A204.1 (cell line): ENCODE measurements at regions not wholly inside any gene's neighbourhood (a gene's known extent, or its start where the extent isn't known, plus 50 kb on each side); places are given as distances from the start of the nearest gene placed in this dataset.
A peak's percentile ranks its signal among the peaks of the same experiment; 100 is the strongest.

Source experiments
- FAIRE-seq: peaks from 2 replicates; lab custom pipeline; 2012; peaks lifted over from hg19 to GRCh38; lab: Jason Lieb, UNC

DNA sequence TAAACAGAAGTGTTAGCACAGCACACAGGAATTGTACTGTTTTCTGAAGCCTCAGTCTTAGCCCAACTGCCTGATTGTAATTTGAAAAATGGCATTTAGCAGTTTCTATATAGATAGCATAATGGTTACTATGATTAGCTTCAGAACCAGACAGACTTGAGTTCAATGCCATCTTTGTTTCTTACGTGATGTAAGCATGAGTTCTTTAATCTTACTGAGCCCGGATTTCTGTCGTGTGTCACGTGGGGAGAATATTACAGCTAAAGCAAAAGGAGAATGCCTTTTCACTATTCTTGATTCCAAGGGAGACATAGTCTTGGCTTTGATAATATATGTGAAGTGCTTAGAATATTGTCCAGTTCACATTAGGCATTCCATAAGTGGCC is 407.3 kb downstream of the STIM2 start:
- no peak for FAIRE-seq

DNA sequence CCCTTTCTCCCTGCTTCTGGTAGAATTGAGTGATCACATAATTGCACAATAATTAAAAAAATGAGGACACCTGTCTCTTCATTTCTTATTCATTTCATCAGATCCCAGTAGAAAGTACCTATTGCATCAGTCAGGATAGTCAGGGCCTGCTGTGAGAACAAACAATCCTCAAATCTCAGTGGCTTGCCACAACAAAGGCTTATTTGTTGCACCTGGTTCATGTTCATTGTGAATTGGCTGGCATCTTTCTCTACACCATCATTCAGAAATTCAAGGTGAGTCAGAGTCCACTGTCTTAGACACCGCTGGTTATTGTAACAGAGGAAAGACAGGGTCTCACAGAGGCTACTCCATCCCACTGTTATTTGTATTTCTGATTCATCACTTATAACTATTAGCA is 409.8 kb downstream of the STIM2 start:
- FAIRE-seq: no peak

DNA sequence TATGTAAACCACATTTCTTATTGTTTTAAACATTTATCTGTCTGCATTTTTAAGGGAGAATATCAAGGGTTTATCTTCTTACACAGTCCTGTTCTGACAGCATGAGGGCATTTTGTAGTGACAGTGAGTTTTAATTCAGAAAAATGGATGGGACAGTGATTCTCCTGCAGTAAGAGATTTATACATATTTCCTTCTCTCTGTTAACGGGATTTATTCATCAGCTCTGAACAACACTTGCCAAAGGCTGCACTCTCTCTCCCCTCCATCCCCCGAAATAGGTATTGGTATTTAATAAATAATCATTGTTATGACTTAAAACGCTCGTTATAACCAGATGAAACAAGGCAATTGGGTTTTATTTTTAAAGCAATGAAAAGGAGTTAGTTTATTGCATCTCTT is 410.9 kb downstream of the STIM2 start:
- no peak for FAIRE-seq

DNA sequence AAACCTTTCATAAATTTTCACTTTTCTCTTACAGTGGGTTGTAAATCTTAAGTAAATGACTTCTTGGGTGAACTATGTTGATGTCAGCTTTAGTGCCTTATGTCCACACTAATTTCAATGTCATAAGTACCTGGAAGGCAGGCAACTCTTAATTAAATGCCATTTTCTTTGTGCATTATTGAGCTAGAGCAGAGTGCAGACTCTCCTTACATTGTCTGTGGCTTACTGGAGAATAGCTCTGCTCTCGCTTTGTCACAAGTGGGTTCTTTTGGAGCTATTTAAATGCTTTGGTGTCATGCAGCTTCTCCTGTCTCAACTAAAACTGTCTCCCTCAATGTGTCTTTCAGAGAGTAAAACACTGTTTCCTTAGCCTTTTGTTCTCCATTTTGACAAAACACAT is 411.6 kb downstream of the STIM2 start:
- no peak for FAIRE-seq

DNA sequence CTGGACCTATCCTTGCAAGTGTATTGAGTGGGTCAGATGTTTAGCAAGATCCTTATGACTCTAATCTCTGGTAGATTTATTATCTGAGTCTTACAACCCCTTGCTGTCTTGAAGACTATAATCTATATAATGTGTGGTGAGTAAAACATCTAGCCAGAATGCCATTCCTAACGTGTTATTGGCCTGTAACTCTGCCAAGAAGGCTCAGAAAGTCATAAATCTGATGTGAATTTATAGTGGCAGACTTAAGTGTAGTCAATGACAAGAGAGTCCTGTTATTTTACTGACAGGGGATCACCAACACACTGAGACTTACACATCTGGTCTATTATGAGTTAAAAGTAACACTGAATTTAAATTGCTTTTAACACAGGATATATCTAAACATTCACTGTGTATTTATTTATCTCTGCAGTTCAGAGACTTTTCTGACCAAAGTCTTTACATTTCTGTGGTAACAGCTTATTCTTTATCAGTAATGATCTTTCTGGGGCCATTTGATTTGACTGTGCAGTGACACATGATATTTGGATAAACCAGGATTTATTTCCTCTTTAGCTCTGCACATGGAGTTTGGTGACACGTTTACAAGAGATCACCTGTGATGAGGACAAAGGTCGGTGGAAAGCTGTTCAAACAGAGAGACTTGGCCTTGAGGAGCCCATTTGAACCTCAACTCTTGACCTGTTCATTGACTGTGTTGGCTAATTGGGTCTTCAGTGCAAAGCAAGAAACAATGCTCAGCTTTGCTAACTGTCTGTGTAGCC is 415.8 kb downstream of the STIM2 start:
- FAIRE-seq: no peak

DNA sequence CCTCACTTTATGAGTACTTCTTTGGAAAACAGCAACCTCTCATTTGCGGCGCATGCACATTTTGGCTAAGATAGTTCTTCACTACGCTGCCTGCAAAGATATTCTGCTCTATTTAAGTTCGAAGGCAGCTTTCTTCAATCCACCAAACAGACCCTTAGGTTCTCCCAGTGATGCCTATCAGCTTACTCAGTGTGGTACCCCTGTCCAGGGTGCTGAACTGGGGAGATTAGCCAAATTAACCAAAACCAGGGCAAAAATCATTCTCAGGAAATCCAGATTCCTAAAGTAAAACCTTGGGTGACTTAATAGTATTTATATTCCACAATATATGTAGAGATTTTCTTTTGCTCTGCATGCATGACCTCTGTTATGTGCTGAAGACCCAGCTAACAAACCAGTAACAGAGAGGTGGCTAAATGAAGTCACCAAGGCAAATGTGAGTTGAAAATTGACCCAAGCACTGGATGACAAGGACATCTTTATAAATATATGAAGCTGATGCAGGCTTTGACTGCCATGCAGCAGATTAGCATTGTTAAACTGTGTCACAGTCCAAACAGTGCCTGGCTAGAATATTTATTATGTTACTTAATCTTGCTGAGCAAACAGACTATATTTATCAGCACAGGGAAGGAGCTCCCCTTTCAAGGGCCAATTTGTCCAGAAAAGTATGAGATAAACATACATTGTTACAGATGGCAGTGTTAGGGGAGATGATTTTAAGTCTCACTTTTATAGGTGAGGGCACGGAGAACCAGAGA is 418.2 kb downstream of the STIM2 start:
- no peak for FAIRE-seq

DNA sequence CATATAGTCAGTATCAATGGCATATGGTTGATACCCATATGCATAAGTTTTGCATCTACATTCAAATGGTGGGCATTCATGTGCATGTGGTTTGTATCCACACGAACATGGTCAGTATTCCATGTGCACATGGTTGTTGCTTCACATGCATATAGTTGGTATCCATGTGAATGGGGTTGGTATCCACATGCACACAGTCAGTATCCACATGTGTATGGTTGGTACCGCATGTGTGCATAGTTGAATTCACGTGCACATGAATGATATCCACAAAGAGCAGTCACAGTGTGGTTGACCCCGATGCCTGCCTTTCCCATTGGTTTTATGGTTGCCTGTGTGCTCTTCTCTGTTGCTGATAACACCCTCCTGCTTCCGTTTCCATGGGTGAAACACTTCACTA is 427.9 kb downstream of the STIM2 start:
- FAIRE-seq: no peak

DNA sequence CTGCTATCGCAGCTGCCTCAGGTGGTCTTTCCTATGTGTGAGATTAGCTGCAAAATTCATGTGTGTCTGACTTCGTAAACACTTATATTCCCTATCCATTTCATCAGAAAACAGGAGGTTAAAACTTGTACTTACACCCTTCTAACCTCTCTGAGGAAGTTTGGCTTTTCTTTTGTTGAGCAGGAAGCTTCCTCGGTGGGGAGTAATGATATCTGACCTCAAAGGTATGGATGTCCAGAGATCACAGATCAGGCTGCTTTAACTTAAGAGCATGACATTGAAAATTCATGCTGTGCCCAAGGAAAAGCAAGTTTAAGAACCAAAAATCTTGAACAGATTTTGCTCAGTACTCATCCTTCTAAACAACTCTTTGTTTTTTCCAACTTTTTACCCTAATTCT is 429.1 kb downstream of the STIM2 start:
- FAIRE-seq: no peak

DNA sequence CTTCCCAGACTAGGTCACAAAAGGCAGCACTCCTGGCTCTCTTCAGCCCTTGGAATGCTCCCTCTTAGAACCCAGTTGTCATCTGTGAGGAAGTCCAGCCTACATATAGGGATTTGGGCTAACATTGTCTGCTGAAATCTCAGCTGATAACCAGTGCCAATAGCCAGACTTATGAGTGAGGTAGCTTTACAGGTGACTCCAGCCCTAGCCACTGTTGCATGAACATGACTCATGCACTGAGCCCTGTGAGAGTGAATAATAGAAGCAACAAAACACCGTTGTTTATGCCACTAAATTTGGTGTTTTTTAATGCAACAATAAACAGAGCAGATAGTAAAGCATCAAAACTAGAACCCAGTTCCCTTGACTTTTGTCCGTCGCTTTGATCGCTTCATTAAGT is 433.2 kb downstream of the STIM2 start:
- no peak for FAIRE-seq

DNA sequence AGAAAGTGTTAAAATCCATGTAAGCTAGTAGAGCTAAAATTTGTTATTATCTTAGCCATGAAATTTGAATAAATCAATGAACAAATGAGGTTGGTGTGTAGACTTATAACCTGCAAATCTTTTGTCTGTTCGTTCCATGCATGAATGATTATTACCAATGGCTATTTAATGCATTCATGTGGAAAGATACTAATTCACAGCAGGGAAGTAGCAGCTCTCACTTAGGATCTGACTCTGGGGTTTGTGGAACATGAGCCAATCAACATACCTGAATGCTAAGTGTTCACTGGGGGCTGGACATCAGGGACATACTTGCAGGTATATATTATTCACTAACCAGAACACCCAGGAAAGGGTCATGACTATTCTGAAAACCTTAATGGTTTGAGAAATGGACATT is 444.1 kb downstream of the STIM2 start:
- FAIRE-seq: no peak

DNA sequence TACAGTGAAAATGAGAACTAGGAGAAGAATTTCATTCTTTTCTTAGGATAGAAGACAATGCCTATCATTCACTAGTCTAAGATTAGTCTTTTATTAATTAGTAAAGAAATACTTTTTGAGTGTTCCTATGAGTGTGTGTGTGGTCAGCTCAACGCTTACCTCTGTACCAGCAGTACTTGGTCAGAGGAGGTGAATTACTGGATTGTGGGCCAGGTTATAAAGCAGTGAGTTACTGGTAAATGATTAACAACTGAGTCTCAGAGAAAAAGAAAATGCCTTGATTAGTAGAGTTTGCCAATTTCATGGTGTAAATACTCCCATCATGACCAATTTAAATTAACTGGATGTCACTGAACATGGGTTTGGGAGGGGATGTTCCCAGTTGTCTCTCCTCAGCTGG is 444.6 kb downstream of the STIM2 start:
- no peak for FAIRE-seq

DNA sequence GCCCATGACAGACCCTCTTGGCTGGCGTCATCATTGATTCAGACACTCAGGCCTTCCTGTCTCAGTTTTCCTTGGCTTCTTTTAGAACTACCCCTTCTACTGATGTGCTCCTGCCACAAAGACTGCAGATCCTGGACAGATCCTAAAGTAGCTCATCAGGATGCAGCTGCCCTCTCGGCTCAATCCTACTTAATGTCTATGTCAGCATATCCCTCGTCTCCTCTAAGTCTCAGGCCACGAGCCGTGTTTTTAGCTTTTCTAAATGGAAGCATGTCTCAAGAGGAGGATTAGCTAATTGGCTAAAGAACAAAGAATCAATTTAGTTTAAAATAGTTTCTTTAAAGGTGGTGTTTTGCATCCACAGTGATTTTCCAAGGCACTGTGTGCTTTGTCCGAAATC is 447.7 kb downstream of the STIM2 start:
- FAIRE-seq: no peak

DNA sequence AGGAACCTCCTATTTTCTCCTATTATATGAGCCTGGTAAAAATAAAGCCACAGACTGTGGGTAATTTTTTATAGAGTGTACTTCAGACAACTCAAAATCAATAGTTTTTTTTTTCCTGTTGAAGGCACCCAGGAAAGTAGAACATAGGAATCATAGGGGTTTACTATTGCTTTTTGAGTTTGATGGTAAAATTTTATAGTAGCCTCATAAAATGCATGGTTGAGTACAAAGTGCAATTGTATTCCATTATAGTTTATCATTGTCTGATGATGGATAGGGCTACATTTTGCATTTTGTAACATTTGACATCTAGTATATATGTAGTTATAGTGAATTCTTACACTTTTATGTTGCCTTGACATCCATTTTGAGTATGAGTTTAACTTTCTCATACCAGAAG is 455.0 kb downstream of the STIM2 start:
- no peak for FAIRE-seq

DNA sequence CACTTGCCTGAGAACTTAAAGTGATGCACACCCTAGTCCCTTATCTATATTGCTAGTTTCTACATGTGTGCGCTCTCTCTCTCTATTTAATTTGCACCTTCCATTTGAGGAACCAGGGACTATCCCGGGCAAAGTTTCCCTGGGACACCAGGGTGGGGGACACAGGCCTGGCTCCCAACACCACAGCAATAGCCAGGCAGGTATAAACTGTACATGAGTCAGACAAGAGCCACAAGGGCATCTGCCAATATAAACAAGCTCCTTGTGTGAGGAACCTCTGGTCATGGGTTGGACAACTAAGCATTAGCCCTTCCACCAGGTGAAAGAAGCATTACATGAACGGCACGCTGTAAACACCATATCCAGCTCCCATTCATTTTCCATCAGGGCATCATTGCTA is 455.5 kb downstream of the STIM2 start:
- FAIRE-seq: no peak

DNA sequence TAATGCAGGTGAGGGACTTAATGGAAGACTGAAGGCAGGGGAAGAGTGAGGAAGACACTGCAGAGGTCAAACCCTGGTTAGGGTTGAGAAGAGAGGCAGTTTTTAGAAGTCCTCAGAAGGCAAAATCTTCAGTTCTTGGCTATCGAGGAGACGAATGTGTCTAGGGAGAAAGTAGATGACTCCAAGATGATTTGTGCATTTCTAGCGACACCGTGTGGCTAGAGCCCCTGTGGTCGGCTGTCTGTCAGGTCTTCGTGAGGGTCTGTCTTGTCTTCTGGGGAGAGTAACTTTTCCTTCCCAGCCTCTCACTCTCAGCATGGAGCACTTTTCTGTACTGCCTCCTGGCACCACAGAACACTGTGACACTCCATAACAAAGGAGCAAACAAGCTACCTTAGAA is 458.1 kb downstream of the STIM2 start:
- no peak for FAIRE-seq

DNA sequence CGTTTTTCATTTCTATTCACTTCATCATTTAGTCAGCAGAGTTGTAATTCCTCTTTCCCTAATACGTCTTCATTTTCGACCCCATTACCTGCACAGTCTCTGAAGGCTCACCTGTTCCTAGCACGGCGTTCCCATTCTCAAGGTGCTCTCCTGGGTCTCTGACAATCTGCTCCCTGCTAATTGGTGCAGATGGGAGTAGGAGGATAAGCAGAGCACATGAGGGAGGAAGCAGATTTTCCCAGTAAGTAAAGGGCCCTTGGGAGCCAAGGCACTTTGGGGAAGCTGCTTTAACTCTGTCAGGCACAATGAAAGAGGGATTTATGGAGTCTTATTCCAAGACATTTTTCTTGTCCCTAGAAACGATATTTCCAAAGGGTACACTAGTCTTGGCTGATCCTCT is 466.4 kb downstream of the STIM2 start:
- FAIRE-seq: no peak

DNA sequence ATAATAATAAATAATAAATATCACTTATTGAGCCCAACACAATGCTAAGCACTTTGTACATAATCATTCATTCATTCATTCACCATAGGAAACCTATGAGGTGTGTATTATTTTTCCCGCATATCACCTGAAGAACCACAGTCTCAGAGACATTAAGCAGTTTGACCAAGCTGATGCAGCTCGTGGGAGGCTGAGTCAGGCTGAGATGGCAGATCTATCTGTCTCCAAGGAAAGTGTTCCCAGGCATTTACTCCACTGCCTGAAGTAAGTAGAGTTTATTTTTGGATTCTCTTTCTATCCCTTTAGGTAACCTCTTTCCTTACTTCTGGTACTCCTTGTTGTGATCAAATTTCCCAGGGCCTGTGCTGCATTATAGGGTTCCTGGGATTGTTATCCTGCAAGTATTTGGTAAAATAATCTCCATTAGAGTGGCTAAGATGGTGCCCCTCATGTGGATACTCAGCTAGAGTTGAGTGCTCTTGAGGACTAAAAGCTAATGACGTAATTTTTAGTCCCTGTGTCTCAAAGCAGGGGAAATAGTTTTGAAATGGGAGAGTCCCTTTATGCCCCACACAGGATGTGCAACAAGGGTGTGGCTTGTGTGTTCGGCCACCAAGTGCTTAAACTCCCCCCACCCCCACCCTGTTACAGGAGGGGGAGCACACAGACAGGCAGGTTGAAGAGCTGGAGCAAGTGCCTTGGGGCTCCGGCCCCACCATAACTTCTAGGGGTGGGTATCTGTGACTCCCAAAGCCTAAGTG is 467.0 kb downstream of the STIM2 start:
- no peak for FAIRE-seq

DNA sequence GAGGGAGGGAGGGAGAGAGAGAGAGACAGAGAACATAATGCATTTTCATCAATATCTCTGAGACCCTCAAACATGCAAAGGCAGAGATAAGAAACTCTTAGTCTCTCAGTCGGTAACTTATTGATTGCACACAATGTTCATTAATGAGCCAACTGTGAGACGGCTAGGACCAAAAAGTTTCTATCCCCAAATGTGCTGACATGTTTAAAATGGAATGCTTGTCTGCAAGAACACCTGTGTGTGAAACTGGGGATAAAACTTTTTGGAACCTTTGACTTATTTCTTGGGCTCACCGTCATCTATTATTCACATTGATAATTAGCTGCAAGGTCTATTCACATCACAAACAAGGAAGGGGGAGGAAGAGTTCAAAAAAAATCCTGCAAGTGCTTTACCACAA is 477.9 kb downstream of the STIM2 start:
- no peak for FAIRE-seq

DNA sequence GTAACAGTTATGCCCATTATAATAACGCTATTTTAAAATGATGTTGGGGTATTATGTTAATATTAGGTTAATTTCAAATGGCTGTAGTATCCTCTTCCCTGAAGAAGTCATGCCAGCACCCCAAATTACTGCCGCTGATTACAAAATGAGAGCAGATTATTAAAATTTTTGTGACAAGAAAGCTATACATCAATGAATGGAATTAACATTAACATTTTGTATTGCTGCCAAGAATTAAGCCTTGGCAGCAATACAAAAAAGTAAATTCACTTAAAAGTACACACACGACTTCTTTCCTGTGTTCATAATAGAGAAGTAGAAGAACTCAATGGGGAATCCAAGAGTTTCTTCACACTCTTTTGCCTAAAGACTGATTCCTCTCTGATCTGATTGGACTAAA is 482.8 kb downstream of the STIM2 start:
- no peak for FAIRE-seq

DNA sequence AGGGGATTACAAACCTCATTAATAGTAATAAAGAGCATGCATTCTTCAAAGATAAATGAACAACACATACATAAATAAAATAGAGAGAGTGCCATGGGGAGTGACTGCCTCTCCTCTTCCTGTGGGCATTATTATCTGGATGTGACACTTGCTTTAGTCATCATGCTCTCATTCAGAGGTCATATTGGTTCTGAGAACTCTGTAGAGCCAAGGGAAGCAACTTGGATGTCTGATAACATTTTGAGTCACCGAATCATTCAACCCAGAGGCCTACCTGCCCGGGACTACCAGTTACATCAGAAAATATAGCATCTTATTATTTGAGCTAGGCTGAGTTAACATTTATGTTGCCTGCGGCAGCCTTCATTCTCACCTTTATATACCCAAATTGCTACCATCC is 489.5 kb downstream of the STIM2 start:
- no peak for FAIRE-seq

DNA sequence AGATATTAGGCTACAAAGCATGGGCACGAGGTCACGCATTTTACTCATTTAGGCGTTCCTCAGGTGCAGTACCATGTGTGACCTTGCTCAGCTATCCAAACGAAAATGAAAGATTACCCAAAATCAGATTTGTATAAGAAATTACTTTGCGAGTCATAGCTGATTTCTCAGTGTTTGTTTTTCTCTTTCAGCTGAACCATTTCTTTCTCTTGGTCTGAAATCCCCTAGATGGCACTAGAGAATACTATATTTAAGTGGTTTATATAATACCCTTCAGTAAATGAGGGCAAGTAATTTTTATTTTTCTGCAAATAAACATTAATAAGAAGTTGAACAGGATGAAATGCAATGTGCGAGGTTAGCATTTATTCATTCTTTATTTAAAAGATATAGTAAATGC is 496.6 kb downstream of the STIM2 start:
- FAIRE-seq: peak; percentile 91

DNA sequence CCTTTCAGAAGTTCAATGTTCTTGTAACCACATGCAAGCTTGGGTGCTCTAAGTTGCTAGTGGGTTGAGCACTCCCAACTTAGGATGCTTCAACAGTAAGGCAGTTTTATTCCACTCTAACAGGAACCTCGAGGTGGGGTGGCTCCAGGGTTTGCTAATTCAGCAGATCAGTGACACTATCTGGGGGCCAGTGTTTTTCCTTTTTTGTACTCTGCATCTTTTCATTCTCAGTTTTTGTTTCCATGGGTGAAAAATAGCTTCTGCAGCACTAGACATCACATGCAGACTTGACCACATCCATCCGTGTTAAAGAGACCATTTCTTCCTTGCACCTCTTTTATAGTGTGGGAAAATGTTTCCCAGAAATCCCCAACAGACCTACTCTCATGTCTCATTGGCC is 497.6 kb downstream of the STIM2 start:
- FAIRE-seq: no peak

DNA sequence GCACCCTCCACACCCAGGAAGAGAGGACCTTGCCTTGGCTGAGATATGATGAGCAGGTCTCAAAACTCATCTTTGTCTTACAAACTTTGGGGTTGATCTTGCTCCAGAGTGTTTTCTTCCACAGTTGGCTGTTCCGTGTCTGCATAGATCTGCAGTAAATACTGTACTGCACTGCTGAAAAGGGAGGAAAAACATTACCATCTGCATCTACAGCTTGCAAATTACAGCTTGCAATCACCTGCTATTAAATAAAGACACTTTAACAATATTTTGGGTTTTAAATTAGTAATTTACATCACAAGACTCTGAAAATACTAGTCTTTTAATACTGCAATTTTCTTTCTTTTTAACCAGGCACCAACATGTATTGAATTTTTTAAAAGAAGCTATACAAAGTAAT is 499.5 kb downstream of the STIM2 start:
- no peak for FAIRE-seq
